NCI-H2196 treated with DMSO at 0.1 percent for 48 hours (cell line): ENCODE measurements at regions not wholly inside any gene's neighbourhood (a gene's known extent, or its start where the extent isn't known, plus 50 kb on each side); places are given as distances from the start of the nearest gene placed in this dataset.

ENCODE experiments used
- DNase-seq: peaks from one replicate; lab custom pipeline; 2025; ENCODE audit not compliant: unreplicated experiment; lab: John Stamatoyannopoulos, UW

- DNase-seq, result no peak
Observed at GRCh38 chr10:111968647-111969046, 214.9 kb downstream of the GPAM start.

- no peak for DNase-seq
Observed at GRCh38 chr10:111970111-111970510, 213.5 kb downstream of the GPAM start.

GRCh38 chr10:111972109-111972508 is 211.5 kb downstream of the GPAM start:
- no peak for DNase-seq

GRCh38 chr10:111973306-111973705 is 210.3 kb downstream of the GPAM start:
- DNase-seq, result no peak

GRCh38 chr10:111973826-111974225 is 209.7 kb downstream of the GPAM start:
- no peak for DNase-seq

GRCh38 chr10:111974325-111974724 is 209.2 kb downstream of the GPAM start:
- no peak for DNase-seq

- DNase-seq, result no peak
Observed at GRCh38 chr10:111976557-111976956, 207.0 kb downstream of the GPAM start.

- DNase-seq, result no peak
Observed at GRCh38 chr10:111984057-111984456, 199.5 kb downstream of the GPAM start.

GRCh38 chr10:111986079-111986478 is 197.5 kb downstream of the GPAM start:
- no peak for DNase-seq

GRCh38 chr10:111988646-111989045 is 194.9 kb downstream of the GPAM start:
- DNase-seq, result no peak

GRCh38 chr10:111989136-111989911 is 194.2 kb downstream of the GPAM start:
- DNase-seq, result no peak

GRCh38 chr10:111990734-111991133 is 192.8 kb downstream of the GPAM start:
- DNase-seq, result no peak

- no peak for DNase-seq
Observed at GRCh38 chr10:111993321-111993720, 190.2 kb downstream of the GPAM start.

GRCh38 chr10:111993872-111994426 is 189.6 kb downstream of the GPAM start:
- no peak for DNase-seq

GRCh38 chr10:111996103-111996502 is 187.5 kb downstream of the GPAM start:
- no peak for DNase-seq

- DNase-seq, result no peak
Observed at GRCh38 chr10:111998728-111999127, 184.8 kb downstream of the GPAM start.

- DNase-seq, result no peak
Observed at GRCh38 chr10:111999205-111999914, 184.2 kb downstream of the GPAM start.

GRCh38 chr10:111999915-112000302 is 183.7 kb downstream of the GPAM start:
- no peak for DNase-seq

GRCh38 chr10:112000466-112000865 is 183.1 kb downstream of the GPAM start:
- no peak for DNase-seq

- no peak for DNase-seq
Observed at GRCh38 chr10:112002206-112002605, 181.4 kb downstream of the GPAM start.

- no peak for DNase-seq
Observed at GRCh38 chr10:112004075-112004474, 179.5 kb downstream of the GPAM start.

- DNase-seq, result no peak
Observed at GRCh38 chr10:112005044-112005443, 178.5 kb downstream of the GPAM start.
